Neural crest cell (in vitro differentiated cells): ENCODE measurements at regions not wholly inside any gene's neighbourhood (a gene's known extent, or its start where the extent isn't known, plus 50 kb on each side); places are given as distances from the start of the nearest gene placed in this dataset.

Source experiments
- DNase-seq: peaks from one replicate; pipeline ENCODE4 v3.0.0; 2021; ENCODE audit warnings: low read depth, mixed read lengths, low spot score
- H3K27ac Mint-ChIP-seq: one replicate; pipeline ENCODE4 v1.8.0; 2021; ENCODE audit warnings: mild to moderate bottlenecking, mixed read lengths; ENCODE audit not compliant: unreplicated experiment
- H3K27me3 Mint-ChIP-seq: 2 replicates; pipeline ENCODE4 v1.8.0; 2021; ENCODE audit warnings: low read depth, mild to moderate bottlenecking, mixed read lengths
- H3K36me3 Mint-ChIP-seq: 2 replicates; pipeline ENCODE4 v1.8.0; 2021; ENCODE audit warnings: low read depth, mild to moderate bottlenecking, mixed read lengths
- H3K4me1 Mint-ChIP-seq: 2 replicates; pipeline ENCODE4 v1.8.0; 2021; ENCODE audit warnings: mixed read lengths
- H3K4me3 Mint-ChIP-seq: one replicate; pipeline ENCODE4 v1.8.0; 2021; ENCODE audit warnings: mild to moderate bottlenecking, mixed read lengths
- H3K9me3 Mint-ChIP-seq: 2 replicates; pipeline ENCODE4 v1.8.0; 2021; ENCODE audit warnings: mixed read lengths
- CTCF ChIP-seq: fragments of 200-600 bp; sonication (generic); conservative IDR thresholded peaks from 2 replicates; pipeline ENCODE4 v1.5.0; 2021; ENCODE audit warnings: antibody characterized with exemption, mild to moderate bottlenecking

GRCh38 chr14:98119739-98120138 lies 1152.3 kb downstream of the BCL11B start:
- no peak for TF ChIP-seq CTCF
- no peaks in the 10 kb centered on the region for H3K4me1 Mint-ChIP-seq

DNA sequence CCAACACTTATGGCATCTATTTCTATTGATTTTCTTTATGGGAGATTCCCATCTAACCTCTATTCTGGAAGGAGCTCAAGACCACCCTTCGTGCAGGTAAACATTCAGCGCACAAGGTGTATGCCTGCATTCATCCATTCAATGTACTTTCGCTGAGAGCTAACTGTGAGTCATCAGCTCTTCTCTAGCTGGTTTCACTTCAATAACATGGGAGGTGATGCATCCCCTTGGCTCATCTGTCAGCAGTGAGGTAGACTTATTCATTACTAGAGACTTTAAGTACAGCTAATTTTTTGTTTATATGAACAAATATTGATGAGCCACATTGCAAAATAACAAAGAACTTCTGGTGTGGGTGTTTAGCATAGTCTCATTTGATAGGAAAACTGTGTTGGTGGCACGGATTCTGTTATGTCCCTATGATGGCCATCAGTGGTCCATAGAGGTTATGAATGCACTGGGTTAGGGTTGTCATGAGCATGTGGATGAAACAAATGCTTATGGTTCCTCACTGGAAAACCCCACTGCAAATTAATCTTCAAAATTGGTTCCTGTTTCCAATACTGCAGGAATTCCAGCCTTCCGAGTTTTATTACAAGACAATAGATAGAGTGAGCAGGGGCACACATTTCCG lies 1151.0 kb downstream of the BCL11B start:
- Mint-ChIP-seq H3K27me3 (peaks cover 4% of the 10 kb centered on the region), H3K4me1 (no peaks in the 10 kb centered on the region)
- no peak for TF ChIP-seq CTCF

More at GRCh38 chr14:98119739-98120138, 1152.3 kb downstream of the BCL11B start:
- peaks cover 4% of the 10 kb centered on the region for H3K27me3 Mint-ChIP-seq
- H3K9me3 Mint-ChIP-seq, result no peaks in the 10 kb centered on the region
- no peak overlapping the region for H3K4me3 Mint-ChIP-seq
- no peak overlapping the region for H3K27ac Mint-ChIP-seq
- H3K36me3 Mint-ChIP-seq, result no peaks in the 10 kb centered on the region
- DNase-seq, result no peak

DNA sequence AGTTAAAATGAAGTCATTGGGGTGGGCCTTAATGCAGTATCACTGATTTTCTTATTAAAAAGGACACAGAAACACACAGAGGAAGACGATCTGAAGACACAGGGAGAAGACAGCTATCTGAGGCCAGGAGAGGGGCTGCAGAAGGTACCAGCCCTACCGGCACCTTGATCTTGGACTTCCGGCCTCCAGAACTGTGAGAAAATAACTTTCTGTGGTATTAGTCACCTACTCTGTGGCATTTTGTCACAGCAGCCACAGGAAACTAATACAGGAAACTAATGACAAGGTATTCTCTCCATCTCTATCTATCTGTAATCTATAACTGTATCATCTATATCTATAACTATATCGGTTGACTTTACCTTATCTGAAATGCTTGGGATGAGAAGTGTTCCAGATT lies 1149.5 kb downstream of the BCL11B start:
- TF ChIP-seq CTCF, result no peak

More for the DNA sequence above, 1151.0 kb downstream of the BCL11B start:
- no peak for DNase-seq
- no peaks in the 10 kb centered on the region for H3K9me3 Mint-ChIP-seq
- H3K36me3 Mint-ChIP-seq, result no peaks in the 10 kb centered on the region
- no peak overlapping the region for H3K27ac Mint-ChIP-seq
- no peak overlapping the region for H3K4me3 Mint-ChIP-seq

GRCh38 chr14:98130691-98131090 lies 1141.3 kb downstream of the BCL11B start:
- no peak for DNase-seq
- Mint-ChIP-seq H3K9me3 (no peaks in the 10 kb centered on the region), H3K27me3 (peaks cover 13% of the 10 kb centered on the region), H3K27ac (no peak overlapping the region), H3K36me3 (no peaks in the 10 kb centered on the region), H3K4me3 (no peak overlapping the region), H3K4me1 (no peaks in the 10 kb centered on the region)
- TF ChIP-seq CTCF, result no peak

More for the DNA sequence above, 1149.5 kb downstream of the BCL11B start:
- no peak for DNase-seq
- Mint-ChIP-seq H3K9me3 (no peaks in the 10 kb centered on the region), H3K4me1 (no peaks in the 10 kb centered on the region), H3K4me3 (no peak overlapping the region), H3K27ac (no peak overlapping the region), H3K27me3 (peaks cover 4% of the 10 kb centered on the region), H3K36me3 (no peaks in the 10 kb centered on the region)

DNA sequence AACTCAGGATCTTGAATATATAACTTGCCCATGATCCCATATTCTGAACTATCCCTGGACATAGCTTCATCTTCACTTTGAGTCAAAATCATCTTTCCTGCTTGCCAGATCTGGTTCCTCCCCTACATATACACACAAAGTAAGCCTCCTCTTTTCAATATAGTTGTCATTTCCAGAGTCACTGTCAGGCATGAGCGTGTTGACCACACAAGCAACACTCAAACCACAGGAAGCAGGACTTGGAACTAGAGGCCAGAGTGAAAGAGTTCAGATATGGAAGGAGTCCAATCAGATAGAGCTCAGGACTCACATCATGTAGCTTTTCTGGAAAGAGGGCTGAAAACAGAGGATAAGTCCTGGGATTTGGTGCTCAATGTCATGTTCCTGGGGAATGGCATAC lies 1140.6 kb downstream of the BCL11B start:
- H3K27ac Mint-ChIP-seq, result no peak overlapping the region
- H3K4me3 Mint-ChIP-seq, result no peak overlapping the region
- H3K36me3 Mint-ChIP-seq, result no peaks in the 10 kb centered on the region
- H3K4me1 Mint-ChIP-seq, result peaks cover 2% of the 10 kb centered on the region
- DNase-seq, result no peak
- no peak for TF ChIP-seq CTCF
- H3K27me3 Mint-ChIP-seq, result peaks cover 20% of the 10 kb centered on the region
- H3K9me3 Mint-ChIP-seq, result no peaks in the 10 kb centered on the region
